ENCODE measurements at regions not wholly inside any gene's neighbourhood (a gene's known extent, or its start where the extent isn't known, plus 50 kb on each side); places are given as distances from the start of the nearest gene placed in this dataset.
"Not testable (repeated sequence)": the region's sequence is repeated elsewhere in the genome, so short reads cannot be mapped to it uniquely, and the experiment has no call there.

DNA sequence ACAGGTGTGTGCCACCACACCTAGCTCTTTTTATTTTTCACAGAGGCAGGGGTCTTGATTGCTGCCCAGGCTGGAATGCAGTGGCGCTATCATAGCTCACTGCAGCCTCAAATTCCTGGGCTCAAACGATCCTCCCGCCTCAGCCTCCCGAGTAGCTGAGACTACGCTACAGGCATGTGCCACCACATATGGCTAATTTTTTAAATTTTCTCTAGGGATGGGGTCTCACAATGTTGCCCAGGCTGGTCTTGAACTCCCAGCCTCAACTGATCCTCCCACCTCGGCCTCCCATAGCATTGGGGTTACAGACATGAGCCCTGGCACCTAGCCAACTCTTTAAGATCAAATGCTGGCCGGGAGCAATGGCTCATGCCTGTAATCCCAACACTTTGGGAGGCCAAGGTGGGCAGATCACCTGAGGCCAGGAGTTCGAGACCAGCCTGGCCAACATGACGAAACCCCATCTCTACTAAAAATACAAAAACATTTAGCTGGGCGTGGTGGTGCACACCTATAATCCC, 50.6 kb upstream of the MYL10 start:
- not testable (repeated sequence) for DNase-seq (ENCODE audit: low spot score)

- no peak for DNase-seq (ENCODE audit: low spot score)
These were observed 51.5 kb upstream of the MYL10 start for GRCh38 chr7:101680406-101681145.

GRCh38 chr7:101681170-101682007, 52.3 kb upstream of the MYL10 start:
- no peak for DNase-seq (ENCODE audit: low spot score)

DNA sequence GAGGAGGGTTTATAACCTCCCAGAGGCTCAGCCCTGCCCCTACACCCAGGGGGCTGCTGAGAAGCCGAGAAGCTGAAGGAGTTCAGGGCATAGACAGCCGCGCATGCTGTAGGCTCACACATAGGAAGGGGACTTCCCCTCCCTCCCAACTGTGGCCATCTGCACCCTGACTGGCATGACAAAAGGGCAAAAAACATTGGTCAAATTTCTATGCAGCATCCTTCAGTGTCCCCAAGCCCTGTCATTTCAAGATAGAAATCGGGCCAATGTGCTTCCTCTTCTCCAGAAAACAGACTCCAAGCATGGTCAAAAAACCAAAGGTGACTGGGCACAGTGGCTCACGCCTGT, 55.9 kb upstream of the MYL10 start:
- no peak for DNase-seq (ENCODE audit: low spot score)

- DNase-seq (ENCODE audit: low spot score) = no peak
These were observed 56.9 kb upstream of the MYL10 start for GRCh38 chr7:101686030-101686429.

DNA sequence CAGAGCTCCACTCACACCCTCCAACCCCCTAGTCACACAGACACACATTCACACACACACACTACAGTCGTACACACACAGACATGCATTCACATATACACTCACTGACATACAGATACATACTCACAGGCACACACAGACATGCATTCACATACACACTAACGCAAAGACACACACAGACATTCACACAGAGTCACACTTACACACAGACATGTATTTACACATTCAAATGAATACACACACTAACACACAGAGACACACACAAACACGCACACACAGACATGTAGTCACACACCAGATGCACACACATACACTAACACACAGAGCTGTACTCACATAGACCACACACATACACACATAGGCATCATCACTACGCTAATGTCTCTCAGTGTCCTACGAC, 58.0 kb upstream of the MYL10 start:
- no peak for DNase-seq (ENCODE audit: low spot score)

DNA sequence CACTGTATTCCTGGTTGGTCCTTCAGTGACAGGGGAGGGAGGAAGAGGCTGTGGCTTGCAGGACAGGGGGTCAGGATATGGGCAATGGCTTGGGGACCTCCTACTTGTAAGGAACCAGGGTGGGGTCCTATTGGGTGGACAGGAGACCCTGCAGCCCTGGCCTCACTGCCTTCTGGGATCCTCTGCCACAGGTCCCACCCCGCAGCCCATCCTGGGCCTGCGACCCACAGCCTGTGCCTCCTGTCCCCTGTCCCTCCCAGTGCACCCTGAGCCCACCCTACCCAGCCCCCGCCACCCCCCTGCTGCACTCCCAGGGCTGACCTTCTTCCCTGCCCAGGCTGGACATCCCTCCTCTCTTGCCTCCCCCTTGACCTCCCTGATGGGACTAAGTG, 58.7 kb upstream of the MYL10 start:
- no peak for DNase-seq (ENCODE audit: low spot score)

DNA sequence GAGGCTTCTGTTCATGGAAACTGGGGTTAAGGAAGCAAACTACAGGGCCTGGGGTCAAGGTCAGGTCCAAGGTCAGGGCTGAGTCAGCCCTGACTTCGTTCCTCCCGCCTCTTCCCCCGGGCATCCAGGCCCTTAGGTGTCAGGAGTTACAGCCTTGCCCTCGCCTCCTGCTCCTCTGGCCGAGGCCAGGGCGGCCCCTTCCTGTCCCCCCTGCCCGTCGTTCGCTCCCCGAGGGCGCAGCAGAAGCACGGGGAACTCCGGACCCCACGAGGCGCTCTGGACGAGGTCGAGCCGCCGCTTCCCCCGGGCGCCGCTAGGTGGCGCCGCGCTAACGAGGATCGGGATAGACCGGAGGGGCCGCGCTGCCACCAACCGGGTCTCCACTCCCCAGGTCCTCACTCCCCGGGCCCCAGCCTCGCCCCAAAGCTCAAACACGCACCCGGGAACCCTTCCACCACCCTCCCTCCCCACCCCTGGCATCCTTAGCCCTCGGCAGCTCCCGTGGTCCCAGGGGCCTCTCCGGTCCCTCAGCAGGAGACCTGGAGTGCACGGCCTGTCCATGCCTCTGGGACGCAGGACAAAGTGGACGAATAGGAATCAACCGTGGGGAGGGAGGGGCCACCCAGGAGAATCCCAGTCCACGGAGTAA, 59.2 kb upstream of the MYL10 start:
- no peak for DNase-seq (ENCODE audit: low spot score)

DNA sequence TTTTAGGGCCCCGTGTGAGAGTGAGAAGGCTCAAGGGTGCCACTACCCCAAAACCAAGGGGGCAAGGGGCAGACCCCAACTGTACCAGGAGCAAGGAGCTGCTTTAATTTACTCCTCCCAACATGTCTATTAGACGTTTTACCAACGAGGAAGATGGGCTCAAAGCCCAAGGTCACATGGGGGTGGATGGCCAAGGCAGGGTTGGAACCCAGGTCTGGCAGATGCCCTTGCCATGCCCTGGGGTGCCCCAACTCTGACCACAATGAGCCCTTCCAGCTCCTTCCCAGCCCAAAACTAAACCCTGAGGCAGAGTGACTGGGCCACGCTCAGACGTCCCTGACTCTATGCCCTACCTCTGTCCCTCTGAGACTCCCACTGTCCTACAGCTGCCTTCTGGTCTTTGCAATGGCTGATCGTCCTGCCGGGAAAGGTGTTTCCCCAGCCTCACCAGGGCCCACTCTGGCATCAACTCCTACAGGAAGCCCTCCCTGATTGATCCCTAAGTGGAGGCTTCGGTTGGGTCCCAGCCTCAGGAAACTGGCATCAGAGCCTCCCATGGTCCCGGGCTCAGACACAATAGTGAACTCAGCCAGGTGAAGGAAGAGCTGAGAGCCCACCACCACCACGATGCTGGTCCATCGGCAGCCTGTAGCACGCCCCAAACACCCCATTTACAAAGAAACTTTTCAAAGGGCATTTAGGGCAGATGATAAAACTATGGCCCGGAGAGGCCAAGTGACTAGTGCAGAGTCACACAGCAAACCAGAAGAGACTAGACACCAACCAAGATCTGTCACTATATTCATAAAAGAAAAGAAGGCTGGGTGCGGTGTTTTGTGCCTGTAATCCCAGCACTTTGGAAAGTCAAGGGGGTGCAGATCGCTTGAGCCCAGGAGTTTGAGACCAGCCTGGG, 60.2 kb upstream of the MYL10 start:
- no peak for DNase-seq (ENCODE audit: low spot score)

DNA sequence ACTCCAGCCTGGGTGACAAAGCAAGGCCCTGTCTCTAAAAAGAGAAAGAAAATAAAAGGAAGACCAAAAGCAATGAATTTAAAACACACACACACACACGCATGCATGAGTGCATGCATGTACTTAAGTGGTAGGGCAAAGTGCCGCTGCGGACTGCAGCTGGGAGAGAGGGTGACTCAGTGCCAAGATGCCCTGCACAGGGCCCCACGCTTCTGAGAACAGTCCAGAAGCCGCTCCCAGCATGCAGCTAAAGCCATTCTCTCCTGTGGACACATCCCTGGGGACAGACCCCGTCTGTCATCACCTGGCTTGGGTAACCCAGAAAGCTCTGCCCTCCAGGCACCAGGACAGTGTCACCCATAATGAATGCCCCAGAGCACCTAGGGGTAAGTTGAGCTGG, 61.0 kb upstream of the MYL10 start:
- no peak for DNase-seq (ENCODE audit: low spot score)

- no peak for DNase-seq (ENCODE audit: low spot score)
These were observed 62.8 kb upstream of the MYL10 start for GRCh38 chr7:101691822-101692384.

- DNase-seq (ENCODE audit: low spot score) = no peak
These were observed 64.5 kb upstream of the MYL10 start for GRCh38 chr7:101693498-101694091.

DNA sequence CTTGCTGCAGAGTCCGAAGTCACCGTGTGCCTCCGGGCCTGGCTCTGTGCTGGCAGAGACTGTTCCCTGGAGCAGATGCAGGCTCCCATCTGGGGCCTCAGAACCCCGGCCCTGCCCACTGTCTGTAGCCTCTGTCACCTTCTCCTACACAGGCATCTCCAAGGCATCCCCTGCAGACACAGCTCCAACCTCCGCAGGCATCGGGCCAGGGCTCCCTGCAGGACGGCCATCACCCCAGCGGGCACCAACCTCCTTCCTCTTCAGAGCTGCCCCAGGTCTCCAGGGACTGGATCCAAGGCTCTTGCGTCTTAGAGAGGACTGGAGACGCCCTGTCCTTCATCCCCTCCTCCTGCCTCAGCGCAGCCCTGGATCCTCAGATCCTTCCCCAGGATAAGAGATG, 69.9 kb upstream of the MYL10 start:
- no peak for DNase-seq (ENCODE audit: low spot score)

DNA sequence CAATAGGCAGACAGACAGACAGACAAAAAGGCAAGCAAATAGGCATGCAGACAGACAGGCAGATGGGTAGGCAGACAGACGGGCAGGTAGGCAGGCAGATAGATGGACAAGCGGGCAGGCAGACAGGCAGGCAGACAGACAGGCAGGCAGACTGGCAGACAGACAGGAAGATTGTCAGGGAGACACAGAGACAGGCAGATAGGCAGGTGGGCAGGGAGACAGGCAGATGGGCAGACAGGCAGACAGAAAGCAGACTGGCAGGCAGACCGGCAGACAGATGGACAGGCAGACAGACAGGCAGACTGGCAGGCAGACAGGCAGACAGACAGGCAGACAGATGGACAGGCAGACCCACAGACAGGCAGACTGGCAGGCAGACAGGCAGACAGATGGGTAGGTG, 70.3 kb upstream of the MYL10 start:
- DNase-seq (ENCODE audit: low spot score) = no peak

DNA sequence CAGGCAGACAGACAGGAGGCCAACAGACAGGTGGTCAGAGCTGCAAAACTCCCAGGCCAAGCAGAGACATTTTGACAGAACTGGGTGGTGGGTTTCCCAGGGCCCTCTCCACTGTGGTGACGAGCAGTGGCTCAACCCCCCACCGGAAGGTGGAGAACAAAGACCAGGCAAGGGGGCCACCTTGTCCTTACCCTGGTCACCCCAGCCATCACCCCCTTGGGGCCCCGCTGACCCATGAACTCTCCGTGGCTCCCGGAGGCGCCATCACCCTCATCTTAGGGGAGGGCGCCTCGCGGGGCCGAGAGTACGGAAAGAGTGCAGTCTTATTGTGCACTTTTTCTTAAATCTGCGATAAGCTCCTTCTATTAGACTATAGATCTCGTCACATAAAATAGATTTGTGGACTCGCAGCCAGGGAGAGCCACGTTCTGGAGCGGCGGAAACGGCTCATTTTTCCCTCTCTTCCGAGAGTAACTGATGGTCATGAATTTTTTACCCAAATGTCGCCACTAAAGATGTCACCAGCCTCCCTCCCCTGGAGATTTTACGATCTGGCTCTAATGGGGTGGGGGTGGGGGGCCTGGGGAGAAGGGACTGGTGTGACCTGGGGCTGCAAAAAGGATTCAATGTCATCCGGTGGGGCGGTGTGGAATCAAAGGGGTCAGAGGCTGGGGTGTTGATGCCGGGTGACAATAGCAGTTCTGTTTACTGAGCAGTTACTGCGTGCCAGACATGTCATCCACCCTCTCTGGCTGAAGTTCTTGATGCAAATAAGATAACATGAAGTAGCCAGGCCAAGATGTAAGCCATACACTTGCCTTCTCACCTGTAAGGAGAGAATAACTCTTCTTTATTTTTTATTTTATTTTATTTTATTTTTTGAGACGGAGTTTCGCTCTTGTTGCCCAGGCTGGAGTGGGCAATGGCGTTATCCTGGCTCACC, 71.1 kb upstream of the MYL10 start:
- no peak for DNase-seq (ENCODE audit: low spot score)

DNA sequence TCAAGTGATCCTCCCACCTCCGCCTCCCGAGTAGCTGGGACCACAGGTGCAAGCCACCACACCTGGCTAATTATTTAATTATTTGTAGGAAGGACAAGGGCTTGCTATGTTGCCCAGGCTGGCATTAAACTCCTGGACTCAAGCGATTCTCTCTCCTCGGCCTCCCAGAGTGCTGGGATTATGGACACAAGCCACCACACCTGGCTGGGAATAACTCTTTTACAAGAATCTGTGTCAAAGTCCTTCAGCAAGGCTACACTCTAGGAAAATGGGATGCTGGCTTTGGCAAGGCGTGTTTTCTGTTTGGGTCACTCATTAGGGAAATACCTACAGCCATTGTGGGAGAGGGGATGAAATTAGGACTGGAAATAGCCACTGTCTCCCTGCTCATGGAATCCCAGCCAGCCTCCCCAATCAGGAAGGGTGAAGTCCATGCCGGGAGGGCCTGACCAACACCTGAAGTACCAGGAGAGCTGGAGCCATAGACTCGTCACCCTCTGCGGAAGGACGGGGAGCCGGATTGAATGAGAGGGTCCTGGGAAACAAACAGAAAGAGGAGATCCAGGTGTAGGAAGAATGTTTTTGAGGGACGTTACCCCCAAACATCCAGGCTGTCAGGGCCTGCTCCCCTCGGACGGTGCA, 72.2 kb upstream of the MYL10 start:
- no peak for DNase-seq (ENCODE audit: low spot score)

GRCh38 chr7:101702362-101702850, 73.3 kb upstream of the MYL10 start:
- DNase-seq (ENCODE audit: low spot score) = no peak

DNA sequence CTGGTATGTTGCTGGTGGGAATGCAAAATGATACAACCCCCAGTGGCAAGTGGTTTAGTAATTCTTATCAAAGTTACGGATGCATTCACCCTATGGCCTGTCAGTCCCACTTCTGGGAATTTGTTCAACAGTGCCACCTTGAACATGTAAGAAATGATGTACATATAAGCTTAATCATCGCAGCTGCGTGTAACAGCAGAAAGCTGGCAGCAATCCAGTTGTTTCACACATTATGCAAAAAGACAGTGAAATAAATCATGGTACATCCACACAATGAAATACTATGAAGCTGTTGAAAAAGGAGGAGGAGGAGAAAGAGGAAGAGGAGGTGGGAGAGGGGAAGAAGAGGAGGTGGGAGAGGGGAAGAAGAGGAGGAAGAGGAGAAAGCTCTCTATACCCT, 76.2 kb upstream of the MYL10 start:
- no peak for DNase-seq (ENCODE audit: low spot score)

- DNase-seq (ENCODE audit: low spot score) = no peak
These were observed 78.5 kb upstream of the MYL10 start for GRCh38 chr7:101707587-101707986.
